ENCODE measurements at regions not wholly inside any gene's neighbourhood (a gene's known extent, or its start where the extent isn't known, plus 50 kb on each side); places are given as distances from the start of the nearest gene placed in this dataset.

- Histone ChIP-seq H3K79me2 (ENCODE audit: insufficient read depth, low read length) (no peaks in the 10 kb centered on the region), H3K27me3 (ENCODE audit: control insufficient read depth in 1 of 2, insufficient read depth in 2 of 2, low read length in 2 of 2) (no peaks in the 10 kb centered on the region), H3K4me1 (ENCODE audit: insufficient read depth, low read length) (no peaks in the 10 kb centered on the region), H3K36me3 (replicated peaks in 1 of 2; ENCODE audit: control insufficient read depth in 1 of 2, insufficient read depth in 2 of 2, low read length in 2 of 2) (no peaks in the 10 kb centered on the region), H3K27ac (ENCODE audit: extremely low read length, insufficient read depth, low read length) (no peak overlapping the region), H4K20me1 (ENCODE audit: insufficient read depth, low read length) (no peaks in the 10 kb centered on the region), H3K9me3 (ENCODE audit: low read length) (no peaks in the 10 kb centered on the region), H3K9ac (ENCODE audit: insufficient read depth, low read depth, low read length) (no peak overlapping the region), H3K4me2 (ENCODE audit: low read depth, low read length) (no peak overlapping the region), H2AFZ (ENCODE audit: low read length) (no peak overlapping the region), H3K4me3 (replicated peaks in 1 of 3; ENCODE audit: insufficient read depth in 1 of 3, low read depth in 2 of 3, low read length in 3 of 3) (no peak overlapping the region)
- FAIRE-seq (no peak), ATAC-seq (no peak), DNase-seq (ENCODE audit: low spot score) (no peak)
- in situ Hi-C loops (cut with HindIII; ENCODE audit: extremely low pct_ligation_motif_present, low pct_unique_long_range_greater_than_20kb): no loop called here
- WGBS (ENCODE audit: low lambda C conversion rate): 8% methylated on average over 8 of the region's 8 CpGs
- BruUV-seq (replicated peaks): no TSS peak
- ChIA-PET CTCF (ENCODE audit: low intra/inter-chr PET ratio, low total read pairs) (no interaction called here), POLR2A (no interaction called here)
- no peak for TF ChIP-seq BRD4 (CRISPR knock-in tag; IDR thresholded peaks at IDR 0.05)
- intact Hi-C loops (cut with micrococcal nuclease; ENCODE audit: unreplicated experiment): no loop called here
These were observed 414.1 kb upstream of the GOT2 start for GRCh38 chr16:59148056-59148768.

- no peaks in the 10 kb centered on the region for H3K9me3 ChIP-seq (ENCODE audit: low read length)
- no peaks in the 10 kb centered on the region for H3K36me3 ChIP-seq (replicated peaks in 1 of 2; ENCODE audit: control insufficient read depth in 1 of 2, insufficient read depth in 2 of 2, low read length in 2 of 2)
- H3K9ac ChIP-seq (ENCODE audit: insufficient read depth, low read depth, low read length): no peak overlapping the region
- no peak overlapping the region for H3K4me3 ChIP-seq (replicated peaks in 1 of 3; ENCODE audit: insufficient read depth in 1 of 3, low read depth in 2 of 3, low read length in 3 of 3)
- no peaks in the 10 kb centered on the region for H3K79me2 ChIP-seq (ENCODE audit: insufficient read depth, low read length)
- no peak for FAIRE-seq
- BruUV-seq (replicated peaks): no TSS peak
- no peak overlapping the region for H3K4me2 ChIP-seq (ENCODE audit: low read depth, low read length)
- H4K20me1 ChIP-seq (ENCODE audit: insufficient read depth, low read length): no peaks in the 10 kb centered on the region
- ChIA-PET CTCF (ENCODE audit: low intra/inter-chr PET ratio, low total read pairs) (no interaction called here), POLR2A (no interaction called here)
- no peak for DNase-seq (ENCODE audit: low spot score)
- H3K27ac ChIP-seq (ENCODE audit: extremely low read length, insufficient read depth, low read length): no peak overlapping the region
- H2AFZ ChIP-seq (ENCODE audit: low read length): no peak overlapping the region
- TF ChIP-seq YY1 (IDR thresholded peaks at IDR 0.05; ENCODE audit: insufficient read depth, insufficient replicate concordance, low read depth, low read length) (no peak), ZNF432 (CRISPR knock-in tag; IDR thresholded peaks at IDR 0.05; ENCODE audit: borderline replicate concordance) (no peak), HDAC2 (CRISPR knock-in tag; IDR thresholded peaks at IDR 0.05) (no peak), BORCS8-MEF2B (CRISPR knock-in tag; IDR thresholded peaks at IDR 0.05) (no peak), POLR2G (IDR thresholded peaks at IDR 0.05; ENCODE audit: low read depth, low read length) (no peak), ZNF572 (CRISPR knock-in tag; IDR thresholded peaks at IDR 0.05) (no peak)
- in situ Hi-C loops (cut with HindIII; ENCODE audit: extremely low pct_ligation_motif_present, low pct_unique_long_range_greater_than_20kb): no loop called here
- 27% methylated on average over 3 of the region's 3 CpGs for whole genome bisulfite sequencing (ENCODE audit: low lambda C conversion rate)
- ATAC-seq: no peak
- intact Hi-C loops (cut with micrococcal nuclease; ENCODE audit: unreplicated experiment): no loop called here
- H3K27me3 ChIP-seq (ENCODE audit: control insufficient read depth in 1 of 2, insufficient read depth in 2 of 2, low read length in 2 of 2): no peaks in the 10 kb centered on the region
- no peaks in the 10 kb centered on the region for H3K4me1 ChIP-seq (ENCODE audit: insufficient read depth, low read length)
These were observed 412.0 kb upstream of the GOT2 start for GRCh38 chr16:59146140-59146539.

All from HepG2 (cell line).